ENCODE measurements at regions not wholly inside any gene's neighbourhood (a gene's known extent, or its start where the extent isn't known, plus 50 kb on each side); places are given as distances from the start of the nearest gene placed in this dataset.

- no peaks in the 10 kb centered on the region for H3K36me3 Mint-ChIP-seq (ENCODE audit: low read depth)
- no peak overlapping the region for H3K27ac Mint-ChIP-seq
- H3K27me3 Mint-ChIP-seq (ENCODE audit: insufficient read depth): peaks cover 6% of the 10 kb centered on the region
- DNase-seq: no peak
- H3K4me1 Mint-ChIP-seq (ENCODE audit: low read depth): no peaks in the 10 kb centered on the region
- H3K4me3 Mint-ChIP-seq: no peak overlapping the region
- TF ChIP-seq, protein P1, sequence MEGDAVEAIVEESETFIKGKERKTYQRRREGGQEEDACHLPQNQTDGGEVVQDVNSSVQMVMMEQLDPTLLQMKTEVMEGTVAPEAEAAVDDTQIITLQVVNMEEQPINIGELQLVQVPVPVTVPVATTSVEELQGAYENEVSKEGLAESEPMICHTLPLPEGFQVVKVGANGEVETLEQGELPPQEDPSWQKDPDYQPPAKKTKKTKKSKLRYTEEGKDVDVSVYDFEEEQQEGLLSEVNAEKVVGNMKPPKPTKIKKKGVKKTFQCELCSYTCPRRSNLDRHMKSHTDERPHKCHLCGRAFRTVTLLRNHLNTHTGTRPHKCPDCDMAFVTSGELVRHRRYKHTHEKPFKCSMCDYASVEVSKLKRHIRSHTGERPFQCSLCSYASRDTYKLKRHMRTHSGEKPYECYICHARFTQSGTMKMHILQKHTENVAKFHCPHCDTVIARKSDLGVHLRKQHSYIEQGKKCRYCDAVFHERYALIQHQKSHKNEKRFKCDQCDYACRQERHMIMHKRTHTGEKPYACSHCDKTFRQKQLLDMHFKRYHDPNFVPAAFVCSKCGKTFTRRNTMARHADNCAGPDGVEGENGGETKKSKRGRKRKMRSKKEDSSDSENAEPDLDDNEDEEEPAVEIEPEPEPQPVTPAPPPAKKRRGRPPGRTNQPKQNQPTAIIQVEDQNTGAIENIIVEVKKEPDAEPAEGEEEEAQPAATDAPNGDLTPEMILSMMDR (IDR thresholded peaks at IDR 0.05): no peak
- H3K9me3 Mint-ChIP-seq: peaks cover 4% of the 10 kb centered on the region; the same call in 1 of the 2 replicates
Observed at GRCh38 chr1:213389061-213389581, 338.1 kb downstream of the RPS6KC1 start.

DNA sequence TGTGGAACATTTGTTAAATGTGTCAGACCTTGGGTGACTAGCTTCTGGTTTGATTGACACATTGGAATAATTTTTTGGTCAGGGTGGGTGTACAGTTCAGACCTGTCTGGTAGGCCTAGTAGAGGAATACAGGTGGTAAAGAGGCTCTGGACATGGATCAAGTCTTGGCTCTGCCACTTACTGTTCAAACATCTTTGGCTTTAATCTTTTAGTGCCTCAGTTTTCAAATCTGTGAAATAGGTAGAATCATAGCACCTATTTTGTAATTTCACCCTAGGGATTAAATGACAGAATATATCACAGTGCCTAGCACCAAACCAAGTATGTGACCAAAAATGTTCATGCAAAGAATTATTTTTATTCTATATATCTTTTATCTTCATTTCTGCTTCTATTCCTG, 340.4 kb downstream of the RPS6KC1 start:
- Mint-ChIP-seq H3K36me3 (ENCODE audit: low read depth) (no peaks in the 10 kb centered on the region), H3K27ac (no peak overlapping the region), H3K9me3 (peaks cover 4% of the 10 kb centered on the region), H3K4me1 (ENCODE audit: low read depth) (no peaks in the 10 kb centered on the region), H3K27me3 (ENCODE audit: insufficient read depth) (peaks cover 3% of the 10 kb centered on the region), H3K4me3 (no peak overlapping the region)
- DNase-seq: no peak
- TF ChIP-seq, protein P1 (IDR thresholded peaks at IDR 0.05): no peak

DNA sequence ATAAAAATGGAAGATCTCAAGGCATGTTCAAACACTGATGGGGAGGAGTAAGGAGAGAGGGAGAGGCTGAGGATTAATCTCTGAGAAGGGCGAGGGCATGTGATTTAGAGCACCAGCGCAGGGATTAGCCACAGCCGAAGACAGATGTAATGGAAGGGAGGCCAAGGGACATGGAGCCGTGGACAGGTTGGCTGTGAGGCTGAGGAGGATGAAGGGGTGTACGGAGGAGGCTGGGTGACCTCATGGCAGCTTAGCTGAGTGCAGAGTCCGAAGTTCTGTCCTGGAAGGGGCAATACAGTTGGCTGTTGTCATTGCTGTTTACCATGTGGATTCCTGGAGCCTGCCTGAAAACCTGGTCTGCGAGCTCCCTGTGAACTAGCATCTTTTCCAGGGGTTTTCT, 342.8 kb downstream of the RPS6KC1 start:
- H3K4me3 Mint-ChIP-seq: no peak overlapping the region
- peaks cover 3% of the 10 kb centered on the region for H3K27me3 Mint-ChIP-seq (ENCODE audit: insufficient read depth)
- no peak overlapping the region for H3K27ac Mint-ChIP-seq
- TF ChIP-seq, protein P1 (IDR thresholded peaks at IDR 0.05): no peak
- no peaks in the 10 kb centered on the region for H3K36me3 Mint-ChIP-seq (ENCODE audit: low read depth)
- H3K9me3 Mint-ChIP-seq: peaks cover 10% of the 10 kb centered on the region
- DNase-seq: no peak
- H3K4me1 Mint-ChIP-seq (ENCODE audit: low read depth): no peaks in the 10 kb centered on the region

GRCh38 chr1:213394837-213395236, 343.8 kb downstream of the RPS6KC1 start:
- Mint-ChIP-seq H3K4me1 (ENCODE audit: low read depth) (no peaks in the 10 kb centered on the region), H3K27ac (no peak overlapping the region), H3K36me3 (ENCODE audit: low read depth) (no peaks in the 10 kb centered on the region), H3K9me3 (peaks cover 10% of the 10 kb centered on the region), H3K27me3 (ENCODE audit: insufficient read depth) (peaks cover 5% of the 10 kb centered on the region), H3K4me3 (no peak overlapping the region)
- no peak for DNase-seq
- TF ChIP-seq, protein P1 (IDR thresholded peaks at IDR 0.05): no peak

DNA sequence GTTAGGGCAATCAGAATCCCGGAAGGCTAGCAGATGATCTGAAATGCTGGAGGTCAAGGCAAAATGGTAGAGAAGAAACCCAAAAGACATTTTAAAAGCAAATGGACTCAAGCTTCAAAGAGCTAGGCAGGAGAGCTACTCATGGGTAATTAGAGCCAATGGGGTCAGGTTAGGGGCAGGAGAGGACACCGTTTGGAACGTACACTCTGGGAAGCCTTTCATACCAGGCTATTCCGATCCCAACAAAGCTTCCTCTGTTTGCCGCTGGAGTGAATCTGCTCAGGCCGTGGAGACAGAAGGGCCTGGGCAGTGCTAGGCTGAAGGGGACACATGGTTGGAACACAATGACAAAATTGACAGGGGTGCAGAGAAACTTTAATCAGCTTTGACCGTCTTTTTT, 346.6 kb downstream of the RPS6KC1 start:
- H3K9me3 Mint-ChIP-seq: peaks cover 20% of the 10 kb centered on the region
- TF ChIP-seq, protein P1 (IDR thresholded peaks at IDR 0.05): no peak
- no peak for DNase-seq
- H3K27me3 Mint-ChIP-seq (ENCODE audit: insufficient read depth): peaks cover 5% of the 10 kb centered on the region
- no peaks in the 10 kb centered on the region for H3K36me3 Mint-ChIP-seq (ENCODE audit: low read depth)
- H3K27ac Mint-ChIP-seq: no peak overlapping the region
- no peaks in the 10 kb centered on the region for H3K4me1 Mint-ChIP-seq (ENCODE audit: low read depth)
- H3K4me3 Mint-ChIP-seq: no peak overlapping the region

GRCh38 chr1:213399695-213400094, 348.7 kb downstream of the RPS6KC1 start:
- H3K27me3 Mint-ChIP-seq (ENCODE audit: insufficient read depth): peaks cover 5% of the 10 kb centered on the region
- H3K4me1 Mint-ChIP-seq (ENCODE audit: low read depth): no peaks in the 10 kb centered on the region
- peaks cover 26% of the 10 kb centered on the region; the same call in 1 of the 2 replicates for H3K9me3 Mint-ChIP-seq
- no peaks in the 10 kb centered on the region for H3K36me3 Mint-ChIP-seq (ENCODE audit: low read depth)
- TF ChIP-seq, protein P1 (IDR thresholded peaks at IDR 0.05): no peak
- DNase-seq: no peak
- no peak overlapping the region for H3K27ac Mint-ChIP-seq
- H3K4me3 Mint-ChIP-seq: no peak overlapping the region

Measured in HFFc6 (cell line).